Subcutaneous abdominal adipose tissue (tissue), 5 donors: ENCODE measurements at regions not wholly inside any gene's neighbourhood (a gene's known extent, or its start where the extent isn't known, plus 50 kb on each side); places are given as distances from the start of the nearest gene placed in this dataset.

Experiments
- H3K27ac ChIP-seq: one replicate; pipeline ENCODE4 v1.7.0; 2013; ENCODE audit warnings: low read depth, mild to moderate bottlenecking, inconsistent platforms, low read length, moderate library complexity
- H3K27me3 ChIP-seq, 5 donors: one replicate each; pipeline ENCODE4 v1.7.0; 2013; ENCODE audit warnings: low read length in 5 of 5, inconsistent platforms in 1 of 5; ENCODE audit not compliant: control insufficient read depth in 5 of 5, insufficient read depth in 4 of 5
- H3K36me3 ChIP-seq, 5 donors: one replicate each; pipeline ENCODE4 v1.7.0; 2013; ENCODE audit warnings: low read length in 5 of 5; ENCODE audit not compliant: control insufficient read depth in 5 of 5, insufficient read depth in 5 of 5
- H3K4me1 ChIP-seq, 5 donors: one replicate each; pipeline ENCODE4 v1.7.0; 2013; ENCODE audit warnings: low read length in 5 of 5, mild to moderate bottlenecking in 3 of 5, moderate library complexity in 1 of 5; ENCODE audit not compliant: control insufficient read depth in 5 of 5, insufficient read depth in 5 of 5
- H3K4me3 ChIP-seq, 5 donors: one replicate each; pipeline ENCODE4 v1.7.0; 2013; ENCODE audit warnings: low read length in 5 of 5, low read depth in 1 of 5
- H3K9ac ChIP-seq, 5 donors: one replicate each; pipeline ENCODE4 v1.7.0; 2013; ENCODE audit warnings: low read length in 5 of 5, mild to moderate bottlenecking in 4 of 5, moderate library complexity in 3 of 5
- H3K9me3 ChIP-seq, 5 donors: one replicate each; pipeline ENCODE4 v1.7.0; 2013; ENCODE audit warnings: low read length in 5 of 5; ENCODE audit not compliant: control insufficient read depth in 5 of 5
- donor health status: healthy.
- donor health status: healthy.
- donor health status: healthy.
- donor health status: healthy.
- donor health status: healthy.

GRCh38 chr12:58202933-58203718 lies 261.8 kb downstream of the ATP23 start:
- no peaks in the 10 kb centered on the region for H3K27me3 ChIP-seq
- no peaks in the 10 kb centered on the region for H3K9me3 ChIP-seq
- H3K36me3 ChIP-seq, result no peaks in the 10 kb centered on the region
- peak overlapping the region in 1 of 5 donors; percentile 21 for H3K9ac ChIP-seq
- no peak overlapping the region for H3K4me3 ChIP-seq
- peaks cover 0 to 31% (median 7%) of the 10 kb centered on the region in 5 donors for H3K4me1 ChIP-seq
- H3K27ac ChIP-seq, result peak overlapping the region; percentile 71

DNA sequence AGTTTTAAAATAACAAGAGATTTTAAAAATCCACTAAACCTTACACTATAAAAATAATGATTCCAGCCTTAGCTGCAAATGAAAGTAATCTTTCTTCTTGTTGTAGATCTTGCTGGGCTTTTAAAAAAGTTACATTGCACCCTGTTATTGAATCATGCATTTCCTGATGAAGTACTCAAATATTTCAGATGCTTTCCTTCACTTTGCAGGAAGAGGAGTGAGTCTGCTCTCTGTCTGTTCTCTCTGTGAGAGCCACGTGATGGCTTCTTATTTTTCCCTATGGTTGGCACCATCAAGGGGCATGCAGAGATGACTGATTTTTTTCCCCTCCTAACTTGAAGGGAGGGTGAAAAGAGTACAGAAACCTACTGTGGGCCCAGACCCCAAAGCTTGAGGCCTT lies 262.7 kb downstream of the ATP23 start:
- Histone ChIP-seq H3K9me3 (no peaks in the 10 kb centered on the region), H3K27ac (peak overlapping the region; percentile 69), H3K9ac (no peak overlapping the region), H3K4me3 (no peak overlapping the region), H3K36me3 (no peaks in the 10 kb centered on the region), H3K27me3 (no peaks in the 10 kb centered on the region), H3K4me1 (peaks cover 0 to 31% (median 7%) of the 10 kb centered on the region in 5 donors)

DNA sequence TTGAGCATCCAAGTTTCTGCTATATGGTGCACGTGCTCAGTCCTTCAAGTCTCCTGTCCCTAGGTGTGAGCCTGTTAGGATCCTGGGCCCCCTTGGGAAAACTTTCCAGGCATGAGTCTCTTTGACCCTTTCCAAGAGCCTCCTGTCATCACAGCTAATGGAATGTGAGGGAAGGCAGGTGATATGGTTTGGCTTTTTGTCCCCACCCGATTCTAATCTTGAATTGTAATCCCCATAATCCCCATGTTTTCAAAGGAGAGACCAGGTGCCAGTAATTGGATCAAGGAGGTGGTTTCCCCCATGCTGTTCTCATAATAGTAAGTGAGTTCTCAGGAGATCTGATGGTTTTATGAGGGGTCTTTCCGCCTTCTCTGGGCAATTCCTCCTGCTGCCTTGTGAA lies 265.5 kb downstream of the ATP23 start:
- no peaks in the 10 kb centered on the region for H3K9me3 ChIP-seq
- H3K27ac ChIP-seq, result no peak overlapping the region
- H3K36me3 ChIP-seq, result no peaks in the 10 kb centered on the region
- H3K27me3 ChIP-seq, result no peaks in the 10 kb centered on the region
- no peak overlapping the region for H3K4me3 ChIP-seq
- H3K4me1 ChIP-seq, result peaks cover 0 to 31% (median 7%) of the 10 kb centered on the region in 5 donors
- H3K9ac ChIP-seq, result no peak overlapping the region

GRCh38 chr12:58211211-58211610 lies 269.8 kb downstream of the ATP23 start:
- no peak overlapping the region for H3K27ac ChIP-seq
- H3K4me1 ChIP-seq, result no peaks in the 10 kb centered on the region
- no peak overlapping the region for H3K4me3 ChIP-seq
- no peaks in the 10 kb centered on the region for H3K9me3 ChIP-seq
- H3K36me3 ChIP-seq, result no peaks in the 10 kb centered on the region
- no peaks in the 10 kb centered on the region for H3K27me3 ChIP-seq
- H3K9ac ChIP-seq, result no peak overlapping the region

DNA sequence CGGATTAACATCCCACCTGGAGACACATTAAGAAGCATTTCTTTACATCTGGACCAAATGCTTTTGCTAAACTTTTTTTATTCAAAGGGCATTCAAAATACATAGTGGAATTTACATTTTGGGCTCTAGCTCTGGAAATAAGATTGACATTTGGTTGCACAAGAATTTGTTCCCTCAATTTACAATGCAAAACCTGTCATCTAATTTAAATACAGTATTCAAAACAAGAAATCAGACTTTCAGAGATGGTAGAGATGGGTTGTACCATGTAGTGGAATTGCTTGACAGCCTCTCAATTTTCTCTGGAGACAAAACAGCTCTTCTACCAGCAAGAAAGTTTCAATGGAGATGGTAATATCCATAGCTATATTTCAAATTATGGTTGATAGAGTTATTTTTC lies 275.8 kb downstream of the ATP23 start:
- no peak overlapping the region for H3K27ac ChIP-seq
- H3K27me3 ChIP-seq, result no peaks in the 10 kb centered on the region
- no peaks in the 10 kb centered on the region for H3K9me3 ChIP-seq
- H3K9ac ChIP-seq, result no peak overlapping the region
- H3K4me1 ChIP-seq, result no peaks in the 10 kb centered on the region
- H3K36me3 ChIP-seq, result no peaks in the 10 kb centered on the region
- no peak overlapping the region for H3K4me3 ChIP-seq

- Histone ChIP-seq H3K9ac (no peak overlapping the region), H3K27me3 (no peaks in the 10 kb centered on the region), H3K36me3 (no peaks in the 10 kb centered on the region), H3K9me3 (no peaks in the 10 kb centered on the region), H3K4me1 (peaks cover 0 to 22% (median 5%) of the 10 kb centered on the region in 5 donors), H3K4me3 (no peak overlapping the region), H3K27ac (no peak overlapping the region)
Measured at GRCh38 chr12:58224536-58225105, 283.3 kb downstream of the ATP23 start.

GRCh38 chr12:58225203-58225877 lies 284.0 kb downstream of the ATP23 start:
- H3K27ac ChIP-seq, result no peak overlapping the region
- no peaks in the 10 kb centered on the region for H3K27me3 ChIP-seq
- no peak overlapping the region for H3K9ac ChIP-seq
- H3K4me1 ChIP-seq, result peaks cover 0 to 22% (median 5%) of the 10 kb centered on the region in 5 donors
- H3K9me3 ChIP-seq, result no peaks in the 10 kb centered on the region
- no peaks in the 10 kb centered on the region for H3K36me3 ChIP-seq
- no peak overlapping the region for H3K4me3 ChIP-seq

- no peaks in the 10 kb centered on the region for H3K36me3 ChIP-seq
- H3K27me3 ChIP-seq, result no peaks in the 10 kb centered on the region
- H3K4me3 ChIP-seq, result no peak overlapping the region
- H3K9ac ChIP-seq, result no peak overlapping the region
- peaks cover 0 to 6% (median 0%) of the 10 kb centered on the region in 5 donors for H3K4me1 ChIP-seq
- H3K27ac ChIP-seq, result no peak overlapping the region
- peaks cover 0 to 4% (median 0%) of the 10 kb centered on the region in 5 donors for H3K9me3 ChIP-seq
Measured at GRCh38 chr12:58233886-58234285, 292.5 kb downstream of the ATP23 start.

- Histone ChIP-seq H3K9ac (no peak overlapping the region), H3K4me1 (peaks cover 0 to 7% (median 6%) of the 10 kb centered on the region in 5 donors), H3K36me3 (no peaks in the 10 kb centered on the region), H3K27ac (no peak overlapping the region), H3K9me3 (no peaks in the 10 kb centered on the region), H3K27me3 (no peaks in the 10 kb centered on the region), H3K4me3 (no peak overlapping the region)
Measured at GRCh38 chr12:58238411-58238810, 297.0 kb downstream of the ATP23 start.

DNA sequence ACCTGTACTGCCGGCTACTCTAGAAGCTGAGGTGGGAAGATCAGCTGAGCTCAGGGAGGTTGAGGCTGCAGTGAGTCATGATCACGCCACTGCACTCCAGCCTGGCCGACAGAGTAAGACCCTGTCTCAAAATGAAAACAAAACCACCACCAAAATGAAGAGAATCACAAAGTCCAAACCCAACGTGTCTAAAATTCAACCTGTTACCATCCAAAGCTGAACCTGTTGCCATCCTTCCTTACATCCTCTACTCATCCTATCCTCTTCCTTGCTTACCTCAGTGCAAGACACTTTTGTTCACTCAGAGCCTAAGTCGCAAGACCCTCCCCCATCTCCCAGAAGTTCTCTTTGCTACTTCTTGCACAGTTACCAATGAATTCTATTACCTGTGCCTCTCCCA lies 299.7 kb downstream of the ATP23 start:
- Histone ChIP-seq H3K27ac (no peak overlapping the region), H3K4me1 (peaks cover 0 to 9% (median 6%) of the 10 kb centered on the region in 5 donors), H3K9ac (no peak overlapping the region), H3K4me3 (no peak overlapping the region), H3K36me3 (no peaks in the 10 kb centered on the region), H3K9me3 (no peaks in the 10 kb centered on the region), H3K27me3 (no peaks in the 10 kb centered on the region)
